Gastroesophageal sphincter (tissue), 4 donors: ENCODE measurements at regions not wholly inside any gene's neighbourhood (a gene's known extent, or its start where the extent isn't known, plus 50 kb on each side); places are given as distances from the start of the nearest gene placed in this dataset.

ENCODE experiments used
- ATAC-seq: fragments of 150-250 bp; one replicate; pipeline ENCODE4 v1.9.1; 2016; ENCODE audit warnings: mild to moderate bottlenecking, moderate library complexity
- H3K27ac ChIP-seq, 4 donors: fragments of 200-600 bp; sonication (generic) in 3 of 4; 1 replicate in 3 of 4; 2 replicates in 1 of 4; pipeline ENCODE4 v1.5.1; 2016 to 2019
- H3K27me3 ChIP-seq: fragments of 200-600 bp; sonication (generic); one replicate; pipeline ENCODE4 v1.5.1; 2019
- H3K36me3 ChIP-seq, 2 donors: fragments of 200-600 bp; sonication (generic); one replicate each; pipeline ENCODE4 v1.5.1; 2019; ENCODE audit warnings: control low read depth in 1 of 2
- H3K4me1 ChIP-seq, 3 donors: fragments of 200-600 bp; sonication (generic); 1 replicate in 2 of 3; 2 replicates in 1 of 3; pipeline ENCODE4 v1.5.1; 2016 to 2019; ENCODE audit warnings: control low read depth in 2 of 3
- H3K4me3 ChIP-seq, 2 donors: fragments of 200-600 bp; sonication (generic); one replicate each; pipeline ENCODE4 v1.5.1; 2019; ENCODE audit warnings: mild to moderate bottlenecking in 1 of 2, moderate library complexity in 1 of 2
- H3K9me3 ChIP-seq, 3 donors: fragments of 200-600 bp; sonication (generic); one replicate each; pipeline ENCODE4 v1.5.1; 2017 to 2019; ENCODE audit warnings: control low read depth in 2 of 3
- CTCF ChIP-seq, 4 experiments: fragments of 200-600 bp in 2 of 4; fragments of 450-650 bp in 2 of 4; sonication (generic) in 1 of 4; IDR thresholded peaks; one replicate each; pipeline ENCODE4 v1.5.1; 2017 to 2019; ENCODE audit warnings: antibody characterized with exemption in 4 of 4, mild to moderate bottlenecking in 2 of 4, moderate library complexity in 2 of 4
- EP300 ChIP-seq: sonication (generic); formaldehyde crosslinking; IDR thresholded peaks from one replicate; pipeline ENCODE4 v1.6.1; 2017; ENCODE audit warnings: antibody characterized with exemption, mild to moderate bottlenecking
- POLR2A ChIP-seq, 2 donors: fragments of 450-650 bp; IDR thresholded peaks; one replicate each; pipeline ENCODE4 v1.6.1; 2017; ENCODE audit warnings: antibody characterized with exemption in 2 of 2, mild to moderate bottlenecking in 2 of 2, moderate library complexity in 1 of 2
- POLR2AphosphoS5 ChIP-seq: sonication (generic); formaldehyde crosslinking; IDR thresholded peaks from one replicate; pipeline ENCODE4 v1.6.1; 2017; ENCODE audit warnings: antibody characterized with exemption
- WGBS, 2 donors: methylation state at CpG; one replicate each; pipeline ENCODE4 v1.1.5; 2018; ENCODE audit warnings: low coverage in 1 of 2; 5-methylcytosine and 5-hydroxymethylcytosine counted together

GRCh38 chr9:36768677-36769076 is 196.0 kb downstream of the MELK start:
- ATAC-seq: no peak
- H3K4me3 ChIP-seq: no peak overlapping the region
- H3K4me1 ChIP-seq: peaks cover 0 to 16% (median 0%) of the 10 kb centered on the region in 3 donors
- H3K27ac ChIP-seq: no peak overlapping the region
- H3K36me3 ChIP-seq: no peaks in the 10 kb centered on the region
- TF ChIP-seq POLR2A (IDR thresholded peaks at IDR 0.05) (no peak), CTCF (IDR thresholded peaks at IDR 0.05) (no peak), EP300 (no peak), POLR2AphosphoS5 (no peak)
- peaks cover 88% of the 10 kb centered on the region for H3K27me3 ChIP-seq
- WGBS, 2 donors: 74 to 78% methylated on average over 3 of the region's 3 CpGs
- H3K9me3 ChIP-seq: no peaks in the 10 kb centered on the region

GRCh38 chr9:36770025-36770424 is 197.3 kb downstream of the MELK start:
- WGBS, 2 donors: 80% methylated on average over 1 of the region's 9 CpGs; no CpG with 5 or more reads in 1 of the 2 donors

GRCh38 chr9:36772449-36773403 is 200.0 kb downstream of the MELK start:
- TF ChIP-seq POLR2AphosphoS5 (no peak), CTCF (IDR thresholded peaks at IDR 0.05) (no peak), EP300 (no peak), POLR2A (IDR thresholded peaks at IDR 0.05) (no peak)

More at GRCh38 chr9:36770025-36770424, 197.3 kb downstream of the MELK start:
- Histone ChIP-seq H3K4me1 (peaks cover 0 to 13% (median 0%) of the 10 kb centered on the region in 3 donors), H3K27me3 (peaks cover 88% of the 10 kb centered on the region), H3K4me3 (no peak overlapping the region), H3K36me3 (no peaks in the 10 kb centered on the region), H3K9me3 (no peaks in the 10 kb centered on the region), H3K27ac (no peak overlapping the region)
- ATAC-seq: no peak
- TF ChIP-seq CTCF (IDR thresholded peaks at IDR 0.05) (no peak), POLR2A (IDR thresholded peaks at IDR 0.05) (no peak), POLR2AphosphoS5 (no peak), EP300 (no peak)

GRCh38 chr9:36778682-36779081 is 206.0 kb downstream of the MELK start:
- Histone ChIP-seq H3K4me1 (no peaks in the 10 kb centered on the region), H3K27ac (no peak overlapping the region), H3K9me3 (no peaks in the 10 kb centered on the region), H3K4me3 (no peak overlapping the region), H3K27me3 (peaks cover 87% of the 10 kb centered on the region), H3K36me3 (no peaks in the 10 kb centered on the region)
- TF ChIP-seq CTCF (IDR thresholded peaks at IDR 0.05): no peak
- no peak for TF ChIP-seq POLR2A (IDR thresholded peaks at IDR 0.05)
- TF ChIP-seq POLR2AphosphoS5: no peak
- TF ChIP-seq EP300: no peak
- ATAC-seq: no peak
- WGBS, 2 donors: 77 to 82% methylated on average over 2 to 3 of the region's 3 CpGs

More at GRCh38 chr9:36772449-36773403, 200.0 kb downstream of the MELK start:
- Histone ChIP-seq H3K27ac (no peak overlapping the region), H3K4me1 (no peaks in the 10 kb centered on the region), H3K27me3 (peaks cover 82% of the 10 kb centered on the region), H3K9me3 (no peaks in the 10 kb centered on the region), H3K4me3 (no peak overlapping the region), H3K36me3 (no peaks in the 10 kb centered on the region)
- WGBS, 2 donors: 0 to 13% methylated on average over 2 to 4 of the region's 18 CpGs
- ATAC-seq: no peak
